ENCODE measurements at regions not wholly inside any gene's neighbourhood (a gene's known extent, or its start where the extent isn't known, plus 50 kb on each side); places are given as distances from the start of the nearest gene placed in this dataset.

DNA sequence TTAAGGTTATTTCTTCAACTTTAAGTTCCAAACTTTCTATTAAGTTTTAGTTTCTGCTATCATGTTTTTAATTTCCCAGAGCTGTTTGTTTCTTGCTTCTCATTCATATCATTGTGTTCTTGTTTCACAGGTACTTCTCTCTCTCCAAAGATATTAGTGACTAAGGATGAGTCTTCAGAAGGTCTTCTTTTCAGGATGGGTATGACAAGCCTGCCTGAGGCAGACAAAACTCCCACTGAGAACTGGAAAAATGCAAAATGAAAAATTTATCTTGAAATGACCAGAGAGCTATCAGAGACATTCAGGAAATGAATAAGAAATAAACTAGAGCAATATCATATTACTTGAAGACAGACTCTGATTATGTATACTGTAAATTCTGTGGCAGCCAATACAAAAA is 110.8 kb upstream of the EGFR start:
- no peaks in the 10 kb centered on the region for H3K4me1 ChIP-seq
- no peak for TF ChIP-seq POLR2A (IDR thresholded peaks at IDR 0.05)
- no peak for TF ChIP-seq CTCF (IDR thresholded peaks at IDR 0.05)
- intact Hi-C loops (cut with DNase I), result no loop called here
- H3K27me3 ChIP-seq, result no peaks in the 10 kb centered on the region
- ATAC-seq, result no peak
- no peak overlapping the region for H3K4me3 ChIP-seq
- no peaks in the 10 kb centered on the region for H3K36me3 ChIP-seq
- no peak overlapping the region for H3K27ac ChIP-seq
- peaks cover 0 to 16% (median 0%) of the 10 kb centered on the region in 12 donors for H3K9me3 ChIP-seq
- no peak for DNase-seq

DNA sequence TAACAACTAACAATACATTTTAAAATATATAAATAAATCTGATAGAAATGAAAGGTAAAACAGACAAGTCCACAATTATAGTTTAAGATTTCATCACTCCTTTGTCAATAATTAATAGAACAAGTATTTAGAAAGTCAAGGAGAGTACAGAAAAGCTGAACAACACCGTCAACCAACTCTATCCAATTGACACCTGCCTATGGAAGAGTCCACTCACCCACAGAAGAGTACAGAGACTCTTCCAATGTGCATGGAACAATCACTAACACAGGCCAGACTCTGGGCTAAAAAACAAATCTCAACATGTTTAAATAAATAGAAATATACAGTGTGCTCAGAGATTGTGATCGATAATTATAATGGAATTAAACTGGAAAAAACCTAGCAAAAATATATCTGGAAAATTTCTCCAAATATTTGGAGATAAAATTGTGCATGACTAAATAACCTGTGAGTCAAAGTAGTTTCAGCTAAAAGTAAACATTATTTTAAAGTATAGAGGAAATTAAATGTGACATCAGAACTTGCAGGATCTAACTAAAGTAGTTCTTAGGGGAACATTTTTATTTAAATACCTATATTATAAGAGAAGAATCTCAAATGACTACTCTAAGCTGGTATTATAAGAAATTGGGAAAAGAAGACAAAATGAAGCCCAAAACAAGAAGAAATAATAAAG is 109.9 kb upstream of the EGFR start:
- intact Hi-C loops (cut with DNase I), result no loop called here
- ATAC-seq (no peak), DNase-seq (no peak)
- no peak for TF ChIP-seq POLR2A (IDR thresholded peaks at IDR 0.05)
- no peak for TF ChIP-seq CTCF (IDR thresholded peaks at IDR 0.05)
- Histone ChIP-seq H3K9me3 (peaks cover 0 to 16% (median 0%) of the 10 kb centered on the region in 12 donors), H3K4me3 (no peak overlapping the region), H3K27me3 (no peaks in the 10 kb centered on the region), H3K36me3 (no peaks in the 10 kb centered on the region), H3K27ac (no peak overlapping the region), H3K4me1 (no peaks in the 10 kb centered on the region)
- WGBS, 4 donors, result 81 to 90% (median 82%) methylated on average over 2 of the region's 2 CpGs

GRCh38 chr7:54915870-54916598 is 102.8 kb upstream of the EGFR start:
- TF ChIP-seq CTCF (IDR thresholded peaks at IDR 0.05) (no peak), POLR2A (IDR thresholded peaks at IDR 0.05) (no peak)
- Histone ChIP-seq H3K4me1 (no peaks in the 10 kb centered on the region), H3K27ac (no peak overlapping the region), H3K9me3 (no peaks in the 10 kb centered on the region), H3K36me3 (no peaks in the 10 kb centered on the region), H3K4me3 (no peak overlapping the region), H3K27me3 (no peaks in the 10 kb centered on the region)
- intact Hi-C loops (cut with DNase I), result no loop called here
- DNase-seq, result no peak
- no peak for ATAC-seq
- 86 to 91% (median 89%) methylated on average over 8 of the region's 8 CpGs for WGBS, 4 donors

- 73 to 84% (median 78%) methylated on average over 5 of the region's 5 CpGs for WGBS, 4 donors
- no peak for ATAC-seq
- no peak for TF ChIP-seq CTCF (IDR thresholded peaks at IDR 0.05)
- no peak for TF ChIP-seq POLR2A (IDR thresholded peaks at IDR 0.05)
Observed at GRCh38 chr7:54917613-54918391, 101.0 kb upstream of the EGFR start.

More at GRCh38 chr7:54917613-54918391, 101.0 kb upstream of the EGFR start:
- H3K4me3 ChIP-seq, result no peak overlapping the region
- H3K27me3 ChIP-seq, result no peaks in the 10 kb centered on the region
- H3K9me3 ChIP-seq, result no peaks in the 10 kb centered on the region
- DNase-seq, result no peak
- H3K36me3 ChIP-seq, result no peaks in the 10 kb centered on the region
- no peak overlapping the region for H3K27ac ChIP-seq
- H3K4me1 ChIP-seq, result no peaks in the 10 kb centered on the region
- intact Hi-C loops (cut with DNase I), result loop anchor here in 1 of 10 donors (2.0 kb wide), 1 partner anchor 23 kb away; no protein-coding TSS in a partner anchor
